ENCODE measurements at regions not wholly inside any gene's neighbourhood (a gene's known extent, or its start where the extent isn't known, plus 50 kb on each side); places are given as distances from the start of the nearest gene placed in this dataset.
A peak's percentile ranks its signal among the peaks of the same experiment; 100 is the strongest.
"Not testable (repeated sequence)": the region's sequence is repeated elsewhere in the genome, so short reads cannot be mapped to it uniquely, and the experiment has no call there.

DNA sequence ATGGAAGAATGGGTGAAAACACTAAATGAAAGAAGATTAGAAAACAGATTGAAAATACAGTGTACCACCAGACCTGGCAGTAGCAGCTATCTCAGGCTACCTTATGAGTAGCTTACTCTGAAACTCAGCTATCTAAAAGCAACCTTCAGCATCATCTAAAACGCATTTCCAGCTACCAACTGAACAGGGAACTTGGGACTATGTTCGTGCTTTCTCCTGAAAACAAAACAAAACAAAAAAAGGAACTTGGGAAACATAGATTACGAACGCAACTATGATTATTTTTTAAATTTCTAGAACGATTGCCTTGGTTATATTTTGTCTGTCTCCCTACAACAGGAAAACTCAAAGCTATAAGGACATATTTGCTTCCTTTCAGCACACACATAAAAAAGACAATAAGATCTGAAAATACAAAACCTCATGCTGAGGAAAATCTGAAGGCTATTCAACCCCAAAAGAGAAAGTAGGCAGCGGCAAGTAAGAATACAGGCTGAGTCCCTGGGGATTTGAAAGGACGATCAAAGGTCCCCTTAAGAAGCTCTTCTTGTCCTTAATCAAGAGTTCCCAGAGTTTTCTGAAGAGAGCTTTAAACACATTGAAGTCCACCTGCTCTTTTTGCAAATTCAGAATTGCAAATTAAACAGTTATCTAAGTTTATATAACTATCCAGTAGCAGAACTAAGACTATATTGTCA is 53.4 kb downstream of the OR2K2 start:
- Histone ChIP-seq H3K4me3 (ENCODE audit: low read depth in 1 of 5, low read length in 5 of 5) (peak overlapping the region in 4 of 5 donors; percentile 23 to 50 (median 34)), H3K36me3 (ENCODE audit: control insufficient read depth in 5 of 5, insufficient read depth in 5 of 5, low read length in 5 of 5) (no peaks in the 10 kb centered on the region), H3K27ac (ENCODE audit: low read depth, low read length) (no peak overlapping the region), H3K9ac (ENCODE audit: low read length in 5 of 5) (no peak overlapping the region), H3K4me1 (ENCODE audit: control insufficient read depth in 5 of 5, insufficient read depth in 5 of 5, low read length in 5 of 5) (peaks cover 0 to 6% (median 0%) of the 10 kb centered on the region in 5 donors), H3K9me3 (ENCODE audit: control insufficient read depth in 5 of 5, low read length in 5 of 5) (no peaks in the 10 kb centered on the region), H3K27me3 (ENCODE audit: control insufficient read depth in 5 of 5, insufficient read depth in 4 of 5, low read length in 5 of 5) (no peaks in the 10 kb centered on the region)

DNA sequence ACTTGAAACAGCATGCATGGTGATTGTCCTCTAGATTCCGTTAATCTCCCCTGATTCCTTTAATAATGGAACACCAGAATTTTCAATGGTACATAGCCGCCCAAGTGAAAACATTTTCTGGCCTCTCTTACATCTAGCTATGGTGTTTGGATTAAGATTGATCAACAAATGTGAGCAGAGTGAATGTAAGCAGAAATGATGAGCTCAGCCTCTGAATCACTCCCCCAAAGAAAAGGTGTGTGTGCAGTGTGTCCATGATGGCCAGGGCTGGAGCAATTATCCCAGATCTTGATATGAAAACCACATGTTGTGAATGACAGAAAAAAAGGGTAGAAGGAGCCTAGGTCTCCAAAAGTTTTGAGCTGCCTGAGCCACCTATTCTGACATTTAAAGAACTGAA is 55.3 kb downstream of the OR2K2 start:
- Histone ChIP-seq H3K9ac (ENCODE audit: low read length in 5 of 5) (no peak overlapping the region), H3K9me3 (ENCODE audit: control insufficient read depth in 5 of 5, low read length in 5 of 5) (peaks cover 0 to 3% (median 0%) of the 10 kb centered on the region in 5 donors), H3K27me3 (ENCODE audit: control insufficient read depth in 5 of 5, insufficient read depth in 4 of 5, low read length in 5 of 5) (no peaks in the 10 kb centered on the region), H3K27ac (ENCODE audit: low read depth, low read length) (no peak overlapping the region), H3K4me1 (ENCODE audit: control insufficient read depth in 5 of 5, insufficient read depth in 5 of 5, low read length in 5 of 5) (peaks cover 0 to 6% (median 0%) of the 10 kb centered on the region in 5 donors), H3K4me3 (ENCODE audit: low read depth in 1 of 5, low read length in 5 of 5) (no peak overlapping the region), H3K36me3 (ENCODE audit: control insufficient read depth in 5 of 5, insufficient read depth in 5 of 5, low read length in 5 of 5) (no peaks in the 10 kb centered on the region)

DNA sequence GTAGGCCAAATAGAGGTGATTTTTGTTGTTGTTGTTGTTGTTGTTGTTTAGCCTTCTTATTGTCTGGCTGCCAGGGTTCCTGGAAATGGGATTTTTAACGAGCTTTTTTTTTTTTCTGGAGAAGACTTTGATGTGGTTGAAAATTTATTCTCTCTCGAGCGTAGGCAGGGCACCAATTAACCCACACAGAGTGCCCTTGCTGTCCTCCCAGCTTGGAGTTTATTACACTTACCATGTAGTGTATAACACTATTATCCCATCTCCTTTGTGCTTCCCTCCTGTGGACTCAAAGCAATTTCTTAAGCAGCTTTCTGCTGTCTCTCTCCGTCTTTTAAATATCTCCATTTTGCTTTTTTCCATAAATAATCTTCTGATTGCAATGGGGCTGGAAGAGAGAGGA is 57.4 kb downstream of the OR2K2 start:
- H3K36me3 ChIP-seq (ENCODE audit: control insufficient read depth in 5 of 5, insufficient read depth in 5 of 5, low read length in 5 of 5), result no peaks in the 10 kb centered on the region
- H3K9me3 ChIP-seq (ENCODE audit: control insufficient read depth in 5 of 5, low read length in 5 of 5), result peaks cover 0 to 4% (median 0%) of the 10 kb centered on the region in 5 donors
- H3K4me1 ChIP-seq (ENCODE audit: control insufficient read depth in 5 of 5, insufficient read depth in 5 of 5, low read length in 5 of 5), result peaks cover 0 to 8% (median 0%) of the 10 kb centered on the region in 5 donors
- H3K9ac ChIP-seq (ENCODE audit: low read length in 5 of 5), result no peak overlapping the region
- H3K27ac ChIP-seq (ENCODE audit: low read depth, low read length), result no peak overlapping the region
- H3K4me3 ChIP-seq (ENCODE audit: low read depth in 1 of 5, low read length in 5 of 5), result no peak overlapping the region
- no peaks in the 10 kb centered on the region for H3K27me3 ChIP-seq (ENCODE audit: control insufficient read depth in 5 of 5, insufficient read depth in 4 of 5, low read length in 5 of 5)

DNA sequence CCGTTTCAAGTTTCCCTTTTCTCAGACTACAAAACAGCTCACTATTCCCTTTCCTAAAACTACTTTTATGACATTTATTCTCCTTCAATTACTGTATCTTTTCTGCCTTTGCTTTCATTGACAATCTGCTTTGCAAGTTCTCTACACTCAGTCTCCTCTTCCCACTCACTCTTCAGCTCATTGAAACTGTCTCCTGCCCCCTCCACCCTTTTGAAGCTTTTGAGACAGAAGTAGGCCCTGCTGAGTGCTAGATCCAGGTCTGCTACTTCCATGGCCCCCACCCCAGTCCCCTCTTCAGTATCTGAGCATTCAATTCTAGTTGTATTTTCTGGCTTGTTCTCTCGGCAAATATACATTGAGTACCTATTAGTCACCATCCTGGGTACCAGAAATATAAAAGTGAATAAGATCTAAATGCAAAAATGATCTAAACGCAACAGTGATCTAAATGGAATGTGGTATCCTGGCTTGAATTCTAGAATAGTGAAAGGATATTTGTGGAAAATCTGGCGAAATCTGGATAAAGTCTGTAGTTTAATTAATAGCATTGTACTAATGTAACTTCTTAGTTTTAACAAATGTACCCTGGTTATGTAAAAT is 58.4 kb downstream of the OR2K2 start:
- Histone ChIP-seq H3K4me1 (ENCODE audit: control insufficient read depth in 5 of 5, insufficient read depth in 5 of 5, low read length in 5 of 5) (peaks cover 0 to 4% (median 0%) of the 10 kb centered on the region in 5 donors), H3K27me3 (ENCODE audit: control insufficient read depth in 5 of 5, insufficient read depth in 4 of 5, low read length in 5 of 5) (no peaks in the 10 kb centered on the region), H3K9me3 (ENCODE audit: control insufficient read depth in 5 of 5, low read length in 5 of 5) (peaks cover 0 to 4% (median 0%) of the 10 kb centered on the region in 5 donors), H3K36me3 (ENCODE audit: control insufficient read depth in 5 of 5, insufficient read depth in 5 of 5, low read length in 5 of 5) (no peaks in the 10 kb centered on the region), H3K27ac (ENCODE audit: low read depth, low read length) (no peak overlapping the region), H3K4me3 (ENCODE audit: low read depth in 1 of 5, low read length in 5 of 5) (no peak overlapping the region), H3K9ac (ENCODE audit: low read length in 5 of 5) (no peak overlapping the region)

DNA sequence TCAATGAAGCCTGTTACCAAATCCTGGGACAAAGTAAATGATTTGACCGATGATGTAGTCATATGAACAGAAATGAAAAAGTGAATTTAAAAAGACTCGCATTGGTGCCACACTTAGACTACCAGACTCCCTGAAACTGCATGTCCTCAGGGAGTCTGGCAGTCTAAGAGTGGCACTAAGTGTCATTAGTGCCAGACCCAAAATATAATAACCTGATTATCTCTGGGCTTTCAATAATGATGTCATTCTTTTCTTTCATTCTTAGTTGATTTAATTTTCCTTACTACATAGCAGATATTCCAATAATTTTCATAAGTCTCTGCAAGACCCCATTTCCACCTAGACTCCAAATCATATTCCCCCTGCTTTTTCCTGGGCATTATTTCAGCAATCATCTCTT is 59.0 kb downstream of the OR2K2 start:
- no peak overlapping the region for H3K27ac ChIP-seq (ENCODE audit: low read depth, low read length)
- peaks cover 0 to 4% (median 0%) of the 10 kb centered on the region in 5 donors for H3K4me1 ChIP-seq (ENCODE audit: control insufficient read depth in 5 of 5, insufficient read depth in 5 of 5, low read length in 5 of 5)
- H3K36me3 ChIP-seq (ENCODE audit: control insufficient read depth in 5 of 5, insufficient read depth in 5 of 5, low read length in 5 of 5), result no peaks in the 10 kb centered on the region
- H3K9me3 ChIP-seq (ENCODE audit: control insufficient read depth in 5 of 5, low read length in 5 of 5), result peaks cover 0 to 4% (median 0%) of the 10 kb centered on the region in 5 donors
- no peak overlapping the region for H3K9ac ChIP-seq (ENCODE audit: low read length in 5 of 5)
- no peak overlapping the region for H3K4me3 ChIP-seq (ENCODE audit: low read depth in 1 of 5, low read length in 5 of 5)
- no peaks in the 10 kb centered on the region for H3K27me3 ChIP-seq (ENCODE audit: control insufficient read depth in 5 of 5, insufficient read depth in 4 of 5, low read length in 5 of 5)

DNA sequence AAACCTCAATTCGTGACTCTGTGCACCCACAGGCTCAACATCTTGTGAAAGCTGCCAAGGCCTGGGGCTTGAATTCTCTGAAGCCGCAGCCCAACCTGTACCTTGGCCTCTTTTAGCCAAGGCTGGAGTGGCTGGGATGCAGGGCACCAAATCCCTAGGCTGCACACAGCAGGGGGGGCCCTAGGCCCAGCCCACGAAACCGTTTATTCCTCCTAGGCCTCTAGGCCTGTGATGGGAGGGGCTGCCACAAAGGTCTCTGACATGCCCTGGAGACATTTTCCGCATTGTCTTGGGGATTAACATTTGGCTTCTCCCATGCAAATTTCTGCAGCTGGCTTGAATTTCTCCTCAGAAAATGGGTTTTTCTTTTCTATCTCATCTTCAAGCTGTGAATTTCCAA is 64.0 kb downstream of the OR2K2 start:
- H3K9ac ChIP-seq (ENCODE audit: low read length in 5 of 5); H3K36me3 ChIP-seq (ENCODE audit: control insufficient read depth in 5 of 5, insufficient read depth in 5 of 5, low read length in 5 of 5); H3K4me1 ChIP-seq (ENCODE audit: control insufficient read depth in 5 of 5, insufficient read depth in 5 of 5, low read length in 5 of 5); H3K27ac ChIP-seq (ENCODE audit: low read depth, low read length); H3K9me3 ChIP-seq (ENCODE audit: control insufficient read depth in 5 of 5, low read length in 5 of 5); H3K27me3 ChIP-seq (ENCODE audit: control insufficient read depth in 5 of 5, insufficient read depth in 4 of 5, low read length in 5 of 5); H3K4me3 ChIP-seq (ENCODE audit: low read depth in 1 of 5, low read length in 5 of 5): not testable (repeated sequence)

DNA sequence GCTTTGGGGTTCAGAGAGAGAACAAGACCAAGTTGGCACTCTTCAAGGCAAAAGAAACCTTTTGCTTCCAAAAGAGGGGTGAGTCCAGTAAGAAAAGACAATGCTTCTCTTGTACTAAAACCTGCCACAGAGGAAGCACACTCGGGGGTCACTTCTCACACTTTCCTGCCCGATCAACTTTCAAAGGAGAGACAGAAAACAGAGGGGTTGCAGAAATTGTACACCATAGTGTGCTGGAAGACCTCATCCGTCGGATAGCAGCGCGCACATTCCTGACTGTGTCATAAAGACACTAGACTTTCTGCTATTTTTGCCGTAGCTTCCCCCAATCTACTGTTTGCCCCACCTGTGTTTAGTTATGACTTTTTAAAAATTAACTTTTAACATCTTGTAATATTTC is 66.9 kb downstream of the OR2K2 start:
- Histone ChIP-seq H3K27ac (ENCODE audit: low read depth, low read length) (no peak overlapping the region), H3K36me3 (ENCODE audit: control insufficient read depth in 5 of 5, insufficient read depth in 5 of 5, low read length in 5 of 5) (no peaks in the 10 kb centered on the region), H3K9ac (ENCODE audit: low read length in 5 of 5) (no peak overlapping the region), H3K4me1 (ENCODE audit: control insufficient read depth in 5 of 5, insufficient read depth in 5 of 5, low read length in 5 of 5) (no peaks in the 10 kb centered on the region), H3K9me3 (ENCODE audit: control insufficient read depth in 5 of 5, low read length in 5 of 5) (no peaks in the 10 kb centered on the region), H3K27me3 (ENCODE audit: control insufficient read depth in 5 of 5, insufficient read depth in 4 of 5, low read length in 5 of 5) (no peaks in the 10 kb centered on the region), H3K4me3 (ENCODE audit: low read depth in 1 of 5, low read length in 5 of 5) (no peak overlapping the region)

DNA sequence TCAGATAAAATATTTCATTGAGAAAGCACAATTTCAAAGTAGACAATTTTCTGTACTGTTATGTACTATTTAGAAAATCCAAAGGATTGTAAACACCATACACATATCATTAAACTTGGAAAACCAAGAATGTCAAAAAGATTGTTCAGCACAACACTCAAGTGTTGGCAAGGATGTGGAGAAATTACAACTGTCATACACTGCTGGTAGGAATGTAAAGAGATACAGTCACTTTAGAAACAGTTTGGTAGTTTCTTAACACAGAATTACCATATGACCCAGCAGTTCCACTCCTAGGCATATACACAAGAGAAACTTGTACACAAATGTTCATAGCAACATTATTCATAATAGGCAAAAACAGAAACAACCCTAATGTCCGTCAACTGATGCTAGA is 71.2 kb downstream of the OR2K2 start:
- no peaks in the 10 kb centered on the region for H3K36me3 ChIP-seq (ENCODE audit: control insufficient read depth in 5 of 5, insufficient read depth in 5 of 5, low read length in 5 of 5)
- no peak overlapping the region for H3K27ac ChIP-seq (ENCODE audit: low read depth, low read length)
- no peak overlapping the region for H3K4me3 ChIP-seq (ENCODE audit: low read depth in 1 of 5, low read length in 5 of 5)
- H3K9ac ChIP-seq (ENCODE audit: low read length in 5 of 5), result no peak overlapping the region
- H3K9me3 ChIP-seq (ENCODE audit: control insufficient read depth in 5 of 5, low read length in 5 of 5), result no peaks in the 10 kb centered on the region
- no peaks in the 10 kb centered on the region for H3K4me1 ChIP-seq (ENCODE audit: control insufficient read depth in 5 of 5, insufficient read depth in 5 of 5, low read length in 5 of 5)
- H3K27me3 ChIP-seq (ENCODE audit: control insufficient read depth in 5 of 5, insufficient read depth in 4 of 5, low read length in 5 of 5), result no peaks in the 10 kb centered on the region

DNA sequence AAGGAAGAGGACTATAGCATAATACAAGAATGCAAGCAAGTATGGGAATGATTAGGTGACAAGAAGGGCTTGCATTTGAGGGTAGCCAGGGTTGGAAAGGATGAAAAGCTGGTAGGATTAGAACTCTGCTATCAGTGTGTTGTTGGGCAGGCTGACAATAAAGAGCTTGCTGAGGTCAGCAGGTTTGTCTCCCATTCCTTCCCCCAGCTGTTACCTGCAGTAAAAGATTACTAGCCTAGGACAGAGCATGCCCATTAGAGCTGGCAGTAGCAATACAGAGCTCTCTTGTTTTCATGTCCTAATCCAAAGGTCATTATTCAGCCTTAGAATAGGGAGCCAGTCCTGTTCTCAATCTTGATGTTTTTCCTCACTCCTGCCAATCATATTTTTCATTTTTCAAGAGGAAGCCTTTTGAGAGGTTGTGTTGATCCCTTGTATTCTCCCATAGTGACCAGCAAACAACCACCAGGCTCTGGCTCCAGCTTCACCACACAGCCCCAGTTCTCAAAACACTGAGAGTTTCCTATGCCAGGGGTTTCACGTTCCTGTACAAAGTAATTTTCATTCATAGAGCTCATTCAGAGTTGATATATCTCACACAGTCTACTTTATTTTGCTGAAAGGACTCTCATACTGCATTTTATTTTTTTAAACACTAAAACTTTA is 71.7 kb downstream of the OR2K2 start:
- no peaks in the 10 kb centered on the region for H3K27me3 ChIP-seq (ENCODE audit: control insufficient read depth in 5 of 5, insufficient read depth in 4 of 5, low read length in 5 of 5)
- no peaks in the 10 kb centered on the region for H3K36me3 ChIP-seq (ENCODE audit: control insufficient read depth in 5 of 5, insufficient read depth in 5 of 5, low read length in 5 of 5)
- no peak overlapping the region for H3K9ac ChIP-seq (ENCODE audit: low read length in 5 of 5)
- H3K4me3 ChIP-seq (ENCODE audit: low read depth in 1 of 5, low read length in 5 of 5), result no peak overlapping the region
- H3K4me1 ChIP-seq (ENCODE audit: control insufficient read depth in 5 of 5, insufficient read depth in 5 of 5, low read length in 5 of 5), result no peaks in the 10 kb centered on the region
- no peaks in the 10 kb centered on the region for H3K9me3 ChIP-seq (ENCODE audit: control insufficient read depth in 5 of 5, low read length in 5 of 5)
- no peak overlapping the region for H3K27ac ChIP-seq (ENCODE audit: low read depth, low read length)

DNA sequence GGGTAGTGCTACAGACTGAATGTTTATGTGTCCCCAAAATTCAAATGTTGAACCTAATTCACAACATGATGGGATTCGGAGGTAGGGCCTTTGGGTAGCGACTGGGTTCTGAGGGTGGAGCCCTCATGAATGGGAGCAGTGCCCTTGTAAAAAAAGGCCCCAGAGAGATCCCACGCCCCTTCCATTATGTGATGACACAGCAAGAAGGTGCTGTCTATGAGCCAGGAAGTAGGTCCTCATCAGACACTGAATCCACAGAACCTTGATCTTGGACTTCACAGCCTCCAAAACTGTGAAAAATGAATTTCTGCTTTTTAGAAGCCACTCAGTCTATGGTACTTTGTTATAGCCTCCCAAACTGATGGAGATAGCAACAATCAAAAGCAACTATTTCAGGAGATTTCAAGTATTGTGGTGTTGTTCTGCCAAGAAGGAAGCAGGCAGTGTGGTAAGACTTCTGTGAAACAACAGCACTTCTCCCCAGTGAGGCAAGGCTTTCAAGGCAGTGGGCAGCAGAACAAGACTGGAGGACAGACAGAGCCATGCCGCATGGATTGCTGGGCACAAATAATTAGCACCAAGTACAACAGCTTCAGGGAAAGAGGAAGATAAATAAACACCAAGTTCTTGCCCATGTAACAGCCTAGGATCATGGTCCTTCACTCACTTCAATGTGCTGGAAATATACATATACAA is 76.1 kb downstream of the OR2K2 start:
- no peaks in the 10 kb centered on the region for H3K4me1 ChIP-seq (ENCODE audit: control insufficient read depth in 5 of 5, insufficient read depth in 5 of 5, low read length in 5 of 5)
- no peak overlapping the region for H3K27ac ChIP-seq (ENCODE audit: low read depth, low read length)
- no peaks in the 10 kb centered on the region for H3K36me3 ChIP-seq (ENCODE audit: control insufficient read depth in 5 of 5, insufficient read depth in 5 of 5, low read length in 5 of 5)

More for the DNA sequence above, 76.1 kb downstream of the OR2K2 start:
- no peak overlapping the region for H3K9ac ChIP-seq (ENCODE audit: low read length in 5 of 5)
- no peak overlapping the region for H3K4me3 ChIP-seq (ENCODE audit: low read depth in 1 of 5, low read length in 5 of 5)
- no peaks in the 10 kb centered on the region for H3K27me3 ChIP-seq (ENCODE audit: control insufficient read depth in 5 of 5, insufficient read depth in 4 of 5, low read length in 5 of 5)
- no peaks in the 10 kb centered on the region for H3K9me3 ChIP-seq (ENCODE audit: control insufficient read depth in 5 of 5, low read length in 5 of 5)

All from subcutaneous abdominal adipose tissue (tissue), 5 donors.